Natural killer cell (primary cell): ENCODE measurements at regions not wholly inside any gene's neighbourhood (a gene's known extent, or its start where the extent isn't known, plus 50 kb on each side); places are given as distances from the start of the nearest gene placed in this dataset.

Experiments
- ATAC-seq, 3 donors: fragments of 150-1000 bp in 2 of 3; fragments of 200-7000 bp in 1 of 3; cut with Tn5 transposase; 1 replicate in 1 of 3; 2 replicates in 2 of 3; pipeline ENCODE4 v1.10.0; 2021; ENCODE audit warnings: mild to moderate bottlenecking in 2 of 3, moderate library complexity in 2 of 3
- DNase-seq, 2 donors: peaks; one replicate each; pipeline versions ENCODE4 v3.0.0 to v3.0.0-alpha.2; 2013 to 2021; ENCODE audit warnings: mixed read lengths in 1 of 2
- H3K27ac ChIP-seq: one replicate; pipeline ENCODE4 v1.5.1; 2013; ENCODE audit warnings: mild to moderate bottlenecking, low read length
- H3K27me3 ChIP-seq: one replicate; pipeline ENCODE4 v1.6.1; 2013; ENCODE audit warnings: low read length; ENCODE audit not compliant: control insufficient read depth, insufficient read depth
- H3K36me3 ChIP-seq: one replicate; pipeline ENCODE4 v1.6.1; 2013; ENCODE audit warnings: low read length; ENCODE audit not compliant: control insufficient read depth, insufficient read depth
- H3K4me1 ChIP-seq: one replicate; pipeline ENCODE4 v1.6.1; 2013; ENCODE audit warnings: low read length; ENCODE audit not compliant: control insufficient read depth, insufficient read depth
- H3K4me3 ChIP-seq: one replicate; pipeline ENCODE4 v1.5.1; 2013; ENCODE audit warnings: low read length
- H3K9me3 ChIP-seq: one replicate; pipeline ENCODE4 v1.6.1; 2013; ENCODE audit warnings: low read length; ENCODE audit not compliant: control insufficient read depth, insufficient read depth
- H3K27ac Mint-ChIP-seq, 2 donors: one replicate each; pipeline ENCODE4 v1.8.0; 2022; ENCODE audit warnings: mild to moderate bottlenecking in 2 of 2, mixed read lengths in 2 of 2, moderate library complexity in 1 of 2
- H3K27me3 Mint-ChIP-seq, 2 donors: one replicate each; pipeline ENCODE4 v1.8.0; 2022; ENCODE audit warnings: low read depth in 2 of 2, mixed read lengths in 2 of 2
- H3K36me3 Mint-ChIP-seq: one replicate; pipeline ENCODE4 v1.8.0; 2022; ENCODE audit warnings: mixed read lengths
- H3K4me1 Mint-ChIP-seq, 2 donors: one replicate each; pipeline ENCODE4 v1.8.0; 2022; ENCODE audit warnings: mixed read lengths in 2 of 2
- H3K4me3 Mint-ChIP-seq: one replicate; pipeline ENCODE4 v1.8.0; 2022; ENCODE audit warnings: mild to moderate bottlenecking, moderate library complexity, mixed read lengths
- H3K9me3 Mint-ChIP-seq, 2 donors: one replicate each; pipeline ENCODE4 v1.8.0; 2022; ENCODE audit warnings: mixed read lengths in 2 of 2
- CTCF ChIP-seq: fragments of 200-600 bp; IDR thresholded peaks from one replicate; pipeline ENCODE4 v1.8.0; 2022; ENCODE audit warnings: antibody characterized with exemption
- WGBS: methylation state at CpG from one replicate; pipeline ENCODE4 v1.1.7; 2013; ENCODE audit warnings: missing lambda C conversion rate; ENCODE audit not compliant: insufficient coverage; 5-methylcytosine and 5-hydroxymethylcytosine counted together
- intact Hi-C: fragments of 100-400 bp; cut with micrococcal nuclease; formaldehyde crosslinking; loops from one replicate; pipeline ENCODE4 v1.14.2; 2022

GRCh38 chr11:23164022-23164421 lies 303.7 kb upstream of the CCDC179 start:
- DNase-seq (no peak), ATAC-seq (no peak)
- intact Hi-C loops: no loop called here
- Histone ChIP-seq H3K27ac (no peak overlapping the region), H3K27me3 (no peaks in the 10 kb centered on the region), H3K36me3 (no peaks in the 10 kb centered on the region), H3K4me3 (no peak overlapping the region), H3K4me1 (no peaks in the 10 kb centered on the region), H3K9me3 (no peaks in the 10 kb centered on the region)
- Mint-ChIP-seq H3K27ac (no peak overlapping the region), H3K4me3 (no peak overlapping the region), H3K27me3 (no peaks in the 10 kb centered on the region), H3K4me1 (no peaks in the 10 kb centered on the region), H3K9me3 (no peaks in the 10 kb centered on the region), H3K36me3 (no peaks in the 10 kb centered on the region)
- no peak for TF ChIP-seq CTCF
- WGBS: 60% methylated on average over 1 of the region's 1 CpG

GRCh38 chr11:23166376-23166775 lies 306.1 kb upstream of the CCDC179 start:
- H3K4me3 Mint-ChIP-seq: no peak overlapping the region
- no peaks in the 10 kb centered on the region for H3K36me3 Mint-ChIP-seq
- H3K36me3 ChIP-seq: no peaks in the 10 kb centered on the region
- no peak for TF ChIP-seq CTCF
- H3K27ac ChIP-seq: no peak overlapping the region
- 100% methylated on average over 1 of the region's 1 CpG for WGBS
- intact Hi-C loops: no loop called here
- no peaks in the 10 kb centered on the region for H3K4me1 Mint-ChIP-seq
- H3K4me1 ChIP-seq: no peaks in the 10 kb centered on the region
- H3K9me3 ChIP-seq: no peaks in the 10 kb centered on the region
- H3K9me3 Mint-ChIP-seq: peaks cover 0 to 3% of the 10 kb centered on the region in 2 donors
- no peak for DNase-seq
- no peaks in the 10 kb centered on the region for H3K27me3 Mint-ChIP-seq
- H3K27me3 ChIP-seq: no peaks in the 10 kb centered on the region
- ATAC-seq: no peak
- H3K27ac Mint-ChIP-seq: no peak overlapping the region
- no peak overlapping the region for H3K4me3 ChIP-seq

GRCh38 chr11:23179609-23180008 lies 319.3 kb upstream of the CCDC179 start:
- intact Hi-C loops: loop anchor here (2.0 kb wide), 1 partner anchor 391 kb away; no protein-coding TSS in a partner anchor
- DNase-seq (no peak), ATAC-seq (no peak)
- 79% methylated on average over 1 of the region's 1 CpG for WGBS
- TF ChIP-seq CTCF: no peak
- Mint-ChIP-seq H3K27ac (peak overlapping the region in 1 of 2 donors; percentile 60), H3K27me3 (no peaks in the 10 kb centered on the region), H3K9me3 (peaks cover 11 to 16% of the 10 kb centered on the region in 2 donors), H3K4me1 (peaks cover 38 to 43% of the 10 kb centered on the region in 2 donors), H3K4me3 (peak overlapping the region; percentile 8), H3K36me3 (peaks cover 13% of the 10 kb centered on the region)
- peaks cover 11% of the 10 kb centered on the region for H3K4me1 ChIP-seq
- H3K27ac ChIP-seq: no peak overlapping the region
- H3K27me3 ChIP-seq: no peaks in the 10 kb centered on the region
- H3K36me3 ChIP-seq: no peaks in the 10 kb centered on the region
- H3K4me3 ChIP-seq: no peak overlapping the region
- no peaks in the 10 kb centered on the region for H3K9me3 ChIP-seq
